ENCODE measurements at regions not wholly inside any gene's neighbourhood (a gene's known extent, or its start where the extent isn't known, plus 50 kb on each side); places are given as distances from the start of the nearest gene placed in this dataset.
"Not testable (repeated sequence)": the region's sequence is repeated elsewhere in the genome, so short reads cannot be mapped to it uniquely, and the experiment has no call there.

GRCh38 chr11:3307584-3307983 is 71.4 kb downstream of the ZNF195 start:
- not testable (repeated sequence) for H4K20me1 ChIP-seq (ENCODE audit: insufficient read depth, poor library complexity, severe bottlenecking); H3K79me2 ChIP-seq; H3K36me3 ChIP-seq (replicated peaks; ENCODE audit: insufficient read depth, low read depth); H3K27ac ChIP-seq; H3K4me3 ChIP-seq; H3K9me2 ChIP-seq (replicated peaks; ENCODE audit: insufficient read depth); H3K9me3 ChIP-seq (ENCODE audit: low read depth); H3K4me1 ChIP-seq (ENCODE audit: insufficient read depth); H3K4me2 ChIP-seq; H3K27me3 ChIP-seq; H2AFZ ChIP-seq; DNase-seq (ENCODE audit: low spot score)
- 56% methylated on average over 4 of the region's 7 CpGs for WGBS (ENCODE audit: low lambda C conversion rate, missing lambda C conversion rate)

- not testable (repeated sequence) for H3K36me3 ChIP-seq (replicated peaks; ENCODE audit: insufficient read depth, low read depth); H2AFZ ChIP-seq; H4K20me1 ChIP-seq (ENCODE audit: insufficient read depth, poor library complexity, severe bottlenecking); H3K9me3 ChIP-seq (ENCODE audit: low read depth); H3K27ac ChIP-seq; H3K79me2 ChIP-seq; DNase-seq (ENCODE audit: low spot score); H3K27me3 ChIP-seq; H3K4me2 ChIP-seq; H3K9me2 ChIP-seq (replicated peaks; ENCODE audit: insufficient read depth); H3K4me1 ChIP-seq (ENCODE audit: insufficient read depth); H3K4me3 ChIP-seq
- no CpG with 5 or more reads among the region's 12 CpGs for WGBS (ENCODE audit: low lambda C conversion rate, missing lambda C conversion rate)
These were observed 68.8 kb upstream of the MRGPRE start for GRCh38 chr11:3301060-3301459.

GRCh38 chr11:3300579-3300978 is 68.4 kb upstream of the MRGPRE start:
- H3K9me2 ChIP-seq (replicated peaks; ENCODE audit: insufficient read depth); H3K4me2 ChIP-seq; H4K20me1 ChIP-seq (ENCODE audit: insufficient read depth, poor library complexity, severe bottlenecking); H2AFZ ChIP-seq; H3K4me3 ChIP-seq; H3K9me3 ChIP-seq (ENCODE audit: low read depth); DNase-seq (ENCODE audit: low spot score); H3K79me2 ChIP-seq; H3K27me3 ChIP-seq; H3K27ac ChIP-seq; H3K36me3 ChIP-seq (replicated peaks; ENCODE audit: insufficient read depth, low read depth); H3K4me1 ChIP-seq (ENCODE audit: insufficient read depth): not testable (repeated sequence)
- WGBS (ENCODE audit: low lambda C conversion rate, missing lambda C conversion rate) = no CpG with 5 or more reads among the region's 14 CpGs

- 48% methylated on average over 2 of the region's 5 CpGs for WGBS (ENCODE audit: low lambda C conversion rate, missing lambda C conversion rate)
These were observed 65.6 kb upstream of the MRGPRE start for GRCh38 chr11:3297834-3298233.

GRCh38 chr11:3290563-3290962 is 58.3 kb upstream of the MRGPRE start:
- not testable (repeated sequence) for H3K27ac ChIP-seq; H3K9me3 ChIP-seq (ENCODE audit: low read depth); H3K36me3 ChIP-seq (replicated peaks; ENCODE audit: insufficient read depth, low read depth); H4K20me1 ChIP-seq (ENCODE audit: insufficient read depth, poor library complexity, severe bottlenecking); H3K4me2 ChIP-seq; H3K4me1 ChIP-seq (ENCODE audit: insufficient read depth); DNase-seq (ENCODE audit: low spot score); H3K4me3 ChIP-seq; H3K79me2 ChIP-seq; H2AFZ ChIP-seq; H3K27me3 ChIP-seq; H3K9me2 ChIP-seq (replicated peaks; ENCODE audit: insufficient read depth)
- WGBS (ENCODE audit: low lambda C conversion rate, missing lambda C conversion rate) = no CpG with 5 or more reads among the region's 7 CpGs

More at GRCh38 chr11:3297834-3298233, 65.6 kb upstream of the MRGPRE start:
- DNase-seq (ENCODE audit: low spot score) = peak; percentile 28
- H4K20me1 ChIP-seq (ENCODE audit: insufficient read depth, poor library complexity, severe bottlenecking); H3K79me2 ChIP-seq; H3K4me1 ChIP-seq (ENCODE audit: insufficient read depth); H3K36me3 ChIP-seq (replicated peaks; ENCODE audit: insufficient read depth, low read depth); H3K27me3 ChIP-seq; H3K4me2 ChIP-seq; H3K27ac ChIP-seq; H3K9me2 ChIP-seq (replicated peaks; ENCODE audit: insufficient read depth); H3K4me3 ChIP-seq; H3K9me3 ChIP-seq (ENCODE audit: low read depth); H2AFZ ChIP-seq: not testable (repeated sequence)

- H3K27ac ChIP-seq; H2AFZ ChIP-seq; H3K36me3 ChIP-seq (replicated peaks; ENCODE audit: insufficient read depth, low read depth); H3K4me1 ChIP-seq (ENCODE audit: insufficient read depth); H3K9me3 ChIP-seq (ENCODE audit: low read depth); H3K9me2 ChIP-seq (replicated peaks; ENCODE audit: insufficient read depth); H3K4me3 ChIP-seq; DNase-seq (ENCODE audit: low spot score); H3K27me3 ChIP-seq; H4K20me1 ChIP-seq (ENCODE audit: insufficient read depth, poor library complexity, severe bottlenecking); H3K4me2 ChIP-seq; H3K79me2 ChIP-seq: not testable (repeated sequence)
- WGBS (ENCODE audit: low lambda C conversion rate, missing lambda C conversion rate) = no CpG with 5 or more reads among the region's 8 CpGs
These were observed 55.2 kb upstream of the MRGPRE start for GRCh38 chr11:3287326-3287905.

GRCh38 chr11:3285261-3285660 is 53.0 kb upstream of the MRGPRE start:
- H2AFZ ChIP-seq; H4K20me1 ChIP-seq (ENCODE audit: insufficient read depth, poor library complexity, severe bottlenecking): not testable (repeated sequence)
- WGBS (ENCODE audit: low lambda C conversion rate, missing lambda C conversion rate) = no CpG with 5 or more reads among the region's 3 CpGs

GRCh38 chr11:3284248-3284647 is 52.0 kb upstream of the MRGPRE start:
- not testable (repeated sequence) for H3K9me2 ChIP-seq (replicated peaks; ENCODE audit: insufficient read depth); H4K20me1 ChIP-seq (ENCODE audit: insufficient read depth, poor library complexity, severe bottlenecking); H3K27me3 ChIP-seq; H3K4me1 ChIP-seq (ENCODE audit: insufficient read depth); H3K9me3 ChIP-seq (ENCODE audit: low read depth); H2AFZ ChIP-seq; H3K4me2 ChIP-seq; H3K79me2 ChIP-seq; H3K4me3 ChIP-seq; H3K27ac ChIP-seq; H3K36me3 ChIP-seq (replicated peaks; ENCODE audit: insufficient read depth, low read depth); DNase-seq (ENCODE audit: low spot score)
- WGBS (ENCODE audit: low lambda C conversion rate, missing lambda C conversion rate) = no CpG with 5 or more reads among the region's 12 CpGs

More at GRCh38 chr11:3285261-3285660, 53.0 kb upstream of the MRGPRE start:
- DNase-seq (ENCODE audit: low spot score); H3K9me2 ChIP-seq (replicated peaks; ENCODE audit: insufficient read depth); H3K27ac ChIP-seq; H3K36me3 ChIP-seq (replicated peaks; ENCODE audit: insufficient read depth, low read depth); H3K4me1 ChIP-seq (ENCODE audit: insufficient read depth); H3K79me2 ChIP-seq; H3K9me3 ChIP-seq (ENCODE audit: low read depth); H3K4me3 ChIP-seq; H3K4me2 ChIP-seq; H3K27me3 ChIP-seq: not testable (repeated sequence)

- 89% methylated on average over 1 of the region's 4 CpGs for whole genome bisulfite sequencing (ENCODE audit: low lambda C conversion rate, missing lambda C conversion rate)
These were observed 50.5 kb upstream of the MRGPRE start for GRCh38 chr11:3282692-3283091.

More at GRCh38 chr11:3282692-3283091, 50.5 kb upstream of the MRGPRE start:
- H4K20me1 ChIP-seq (ENCODE audit: insufficient read depth, poor library complexity, severe bottlenecking); DNase-seq (ENCODE audit: low spot score); H3K36me3 ChIP-seq (replicated peaks; ENCODE audit: insufficient read depth, low read depth); H3K27ac ChIP-seq; H3K4me3 ChIP-seq; H3K4me2 ChIP-seq; H3K9me2 ChIP-seq (replicated peaks; ENCODE audit: insufficient read depth); H3K79me2 ChIP-seq; H3K4me1 ChIP-seq (ENCODE audit: insufficient read depth); H3K27me3 ChIP-seq; H2AFZ ChIP-seq; H3K9me3 ChIP-seq (ENCODE audit: low read depth): not testable (repeated sequence)
